ENCODE measurements at regions not wholly inside any gene's neighbourhood (a gene's known extent, or its start where the extent isn't known, plus 50 kb on each side); places are given as distances from the start of the nearest gene placed in this dataset.

DNA sequence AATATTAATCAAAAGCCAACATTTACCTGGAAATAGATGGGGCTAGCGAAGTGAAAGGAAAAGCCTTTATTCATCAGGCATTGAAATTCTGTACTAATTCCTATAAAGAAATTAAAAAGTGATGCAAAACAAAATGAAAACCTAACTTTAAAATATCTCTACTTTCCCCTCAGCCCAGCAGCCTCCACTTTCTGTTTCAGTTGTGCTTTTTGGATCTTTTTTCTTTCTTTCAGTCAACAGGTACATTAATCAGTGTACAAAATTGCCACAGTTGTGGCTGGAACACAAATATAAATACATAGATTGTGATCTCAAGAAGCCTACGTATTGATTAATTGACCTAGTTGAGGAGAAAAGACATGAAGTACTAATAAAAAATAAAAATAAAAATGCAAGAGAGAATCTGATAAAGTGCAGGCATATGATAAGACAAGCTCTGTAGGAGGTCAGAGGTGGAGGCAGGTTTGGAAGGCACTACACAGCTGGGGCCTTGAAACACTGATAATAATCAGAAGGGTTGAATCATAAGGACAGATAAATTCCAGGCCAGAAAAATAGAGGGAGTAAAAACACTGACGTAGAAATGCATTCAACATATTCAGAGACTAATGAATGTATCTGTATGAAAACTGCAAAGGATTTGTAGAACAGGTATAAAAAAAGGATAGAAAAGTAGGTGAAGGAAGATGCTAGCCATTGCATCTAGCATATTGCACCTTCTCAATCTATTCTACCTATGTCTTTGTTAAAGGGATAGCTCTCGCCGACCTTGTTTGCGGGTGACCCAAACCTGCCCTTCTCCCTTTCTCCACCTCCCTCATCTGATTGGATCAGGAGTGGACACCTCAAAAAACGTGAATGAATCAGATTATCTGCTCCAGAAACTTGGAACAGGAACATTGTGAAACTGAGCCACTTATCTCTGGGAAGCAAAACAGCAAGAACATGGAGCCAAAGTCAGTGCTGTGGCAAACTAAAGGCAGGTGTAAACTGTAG lies 607.8 kb upstream of the ADGRL2 start:
- Histone ChIP-seq H3K4me1 (ENCODE audit: control insufficient read depth in 1 of 2, insufficient read depth in 1 of 2, low read depth in 1 of 2, low read length in 1 of 2) (peaks cover 1 to 14% of the 10 kb centered on the region in 2 experiments), H3K36me3 (no peaks in the 10 kb centered on the region), H3K4me3 (ENCODE audit: low read depth in 1 of 2, low read length in 1 of 2) (no peak overlapping the region), H3K27me3 (no peaks in the 10 kb centered on the region), H3K27ac (no peak overlapping the region), H3K9me3 (no peaks in the 10 kb centered on the region)
- TF ChIP-seq, protein P1, sequence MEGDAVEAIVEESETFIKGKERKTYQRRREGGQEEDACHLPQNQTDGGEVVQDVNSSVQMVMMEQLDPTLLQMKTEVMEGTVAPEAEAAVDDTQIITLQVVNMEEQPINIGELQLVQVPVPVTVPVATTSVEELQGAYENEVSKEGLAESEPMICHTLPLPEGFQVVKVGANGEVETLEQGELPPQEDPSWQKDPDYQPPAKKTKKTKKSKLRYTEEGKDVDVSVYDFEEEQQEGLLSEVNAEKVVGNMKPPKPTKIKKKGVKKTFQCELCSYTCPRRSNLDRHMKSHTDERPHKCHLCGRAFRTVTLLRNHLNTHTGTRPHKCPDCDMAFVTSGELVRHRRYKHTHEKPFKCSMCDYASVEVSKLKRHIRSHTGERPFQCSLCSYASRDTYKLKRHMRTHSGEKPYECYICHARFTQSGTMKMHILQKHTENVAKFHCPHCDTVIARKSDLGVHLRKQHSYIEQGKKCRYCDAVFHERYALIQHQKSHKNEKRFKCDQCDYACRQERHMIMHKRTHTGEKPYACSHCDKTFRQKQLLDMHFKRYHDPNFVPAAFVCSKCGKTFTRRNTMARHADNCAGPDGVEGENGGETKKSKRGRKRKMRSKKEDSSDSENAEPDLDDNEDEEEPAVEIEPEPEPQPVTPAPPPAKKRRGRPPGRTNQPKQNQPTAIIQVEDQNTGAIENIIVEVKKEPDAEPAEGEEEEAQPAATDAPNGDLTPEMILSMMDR (IDR thresholded peaks at IDR 0.05) = no peak

GRCh38 chr1:81190003-81190402 lies 610.7 kb upstream of the ADGRL2 start:
- TF ChIP-seq, protein P1 (IDR thresholded peaks at IDR 0.05) = no peak

GRCh38 chr1:81187635-81188034 lies 613.1 kb upstream of the ADGRL2 start:
- no peaks in the 10 kb centered on the region for H3K9me3 ChIP-seq
- peaks cover 8 to 12% of the 10 kb centered on the region in 2 experiments for H3K4me1 ChIP-seq (ENCODE audit: control insufficient read depth in 1 of 2, insufficient read depth in 1 of 2, low read depth in 1 of 2, low read length in 1 of 2)
- H3K36me3 ChIP-seq = no peaks in the 10 kb centered on the region
- TF ChIP-seq, protein P1 (IDR thresholded peaks at IDR 0.05) = no peak
- no peak overlapping the region for H3K27ac ChIP-seq
- no peaks in the 10 kb centered on the region for H3K27me3 ChIP-seq
- H3K4me3 ChIP-seq (ENCODE audit: low read depth in 1 of 2, low read length in 1 of 2) = no peak overlapping the region

More at GRCh38 chr1:81190003-81190402, 610.7 kb upstream of the ADGRL2 start:
- Histone ChIP-seq H3K9me3 (no peaks in the 10 kb centered on the region), H3K27ac (no peak overlapping the region), H3K27me3 (no peaks in the 10 kb centered on the region), H3K4me1 (ENCODE audit: control insufficient read depth in 1 of 2, insufficient read depth in 1 of 2, low read depth in 1 of 2, low read length in 1 of 2) (peaks cover 8 to 21% of the 10 kb centered on the region in 2 experiments), H3K36me3 (no peaks in the 10 kb centered on the region), H3K4me3 (ENCODE audit: low read depth in 1 of 2, low read length in 1 of 2) (no peak overlapping the region)

- no peak overlapping the region for H3K4me3 ChIP-seq (ENCODE audit: low read depth in 1 of 2, low read length in 1 of 2)
- H3K4me1 ChIP-seq (ENCODE audit: control insufficient read depth in 1 of 2, insufficient read depth in 1 of 2, low read depth in 1 of 2, low read length in 1 of 2) = peaks cover 8 to 12% of the 10 kb centered on the region in 2 experiments
- TF ChIP-seq, protein P1 (IDR thresholded peaks at IDR 0.05) = no peak
- H3K36me3 ChIP-seq = no peaks in the 10 kb centered on the region
- H3K27ac ChIP-seq = no peak overlapping the region
- no peaks in the 10 kb centered on the region for H3K9me3 ChIP-seq
- no peaks in the 10 kb centered on the region for H3K27me3 ChIP-seq
Observed at GRCh38 chr1:81186261-81186660, 614.5 kb upstream of the ADGRL2 start.

- no peak overlapping the region for H3K4me3 ChIP-seq (ENCODE audit: low read depth in 1 of 2, low read length in 1 of 2)
- no peaks in the 10 kb centered on the region for H3K9me3 ChIP-seq
- TF ChIP-seq, protein P1 (IDR thresholded peaks at IDR 0.05) = no peak
- H3K27me3 ChIP-seq = no peaks in the 10 kb centered on the region
- H3K4me1 ChIP-seq (ENCODE audit: control insufficient read depth in 1 of 2, insufficient read depth in 1 of 2, low read depth in 1 of 2, low read length in 1 of 2) = peaks cover 8 to 12% of the 10 kb centered on the region in 2 experiments
- no peak overlapping the region for H3K27ac ChIP-seq
- H3K36me3 ChIP-seq = no peaks in the 10 kb centered on the region
Observed at GRCh38 chr1:81183553-81183952, 617.2 kb upstream of the ADGRL2 start.

Measured in neutrophil (primary cell).